Activated T-helper 1 cell treated with anti-CD3 and anti-CD28 coated beads, Interleukin-2, amount 50 U/mL, for 16 hours (primary cell): ENCODE measurements at regions not wholly inside any gene's neighbourhood (a gene's known extent, or its start where the extent isn't known, plus 50 kb on each side); places are given as distances from the start of the nearest gene placed in this dataset.

Experiments used
- DNase-seq, 2 donors: peaks; one replicate each; pipeline ENCODE4 v3.0.0-alpha.2; 2020; ENCODE audit warnings: low read depth in 1 of 2, low spot score in 1 of 2

GRCh38 chr18:4858379-4859127 lies 338.5 kb downstream of the AKAIN1 start:
- DNase-seq = no peak

GRCh38 chr18:4854671-4855070 lies 342.4 kb downstream of the AKAIN1 start:
- no peak for DNase-seq

- DNase-seq = no peak
These were observed 345.6 kb downstream of the AKAIN1 start for GRCh38 chr18:4851301-4851976.

GRCh38 chr18:4847056-4847455 lies 350.0 kb downstream of the AKAIN1 start:
- DNase-seq = no peak

- no peak for DNase-seq
These were observed 352.7 kb downstream of the AKAIN1 start for GRCh38 chr18:4844320-4844719.

GRCh38 chr18:4843771-4844170 lies 353.3 kb downstream of the AKAIN1 start:
- no peak for DNase-seq

GRCh38 chr18:4842751-4843150 lies 354.3 kb downstream of the AKAIN1 start:
- DNase-seq = no peak

- no peak for DNase-seq
These were observed 354.8 kb downstream of the AKAIN1 start for GRCh38 chr18:4842287-4842686.

GRCh38 chr18:4839639-4840038 lies 357.4 kb downstream of the AKAIN1 start:
- DNase-seq = no peak

GRCh38 chr18:4836141-4836540 lies 360.9 kb downstream of the AKAIN1 start:
- DNase-seq = no peak

- DNase-seq = no peak
These were observed 365.2 kb downstream of the AKAIN1 start for GRCh38 chr18:4831791-4832375.

- DNase-seq = no peak
These were observed 365.9 kb downstream of the AKAIN1 start for GRCh38 chr18:4831127-4831526.

- no peak for DNase-seq
These were observed 368.0 kb upstream of the DLGAP1 start for GRCh38 chr18:4823091-4823490.

- no peak for DNase-seq
These were observed 366.7 kb upstream of the DLGAP1 start for GRCh38 chr18:4821801-4822200.

- no peak for DNase-seq
These were observed 362.6 kb upstream of the DLGAP1 start for GRCh38 chr18:4817665-4818064.

GRCh38 chr18:4813708-4814107 lies 358.6 kb upstream of the DLGAP1 start:
- no peak for DNase-seq

GRCh38 chr18:4808891-4809290 lies 353.8 kb upstream of the DLGAP1 start:
- DNase-seq = no peak

- DNase-seq = no peak
These were observed 352.6 kb upstream of the DLGAP1 start for GRCh38 chr18:4807604-4808293.

- DNase-seq = no peak
These were observed 351.2 kb upstream of the DLGAP1 start for GRCh38 chr18:4806331-4806730.

GRCh38 chr18:4802296-4802695 lies 347.2 kb upstream of the DLGAP1 start:
- DNase-seq = no peak

GRCh38 chr18:4801151-4801550 lies 346.0 kb upstream of the DLGAP1 start:
- no peak for DNase-seq
